Tibial nerve (tissue), 4 donors: ENCODE measurements at regions not wholly inside any gene's neighbourhood (a gene's known extent, or its start where the extent isn't known, plus 50 kb on each side); places are given as distances from the start of the nearest gene placed in this dataset.

Experiments used
- EP300 ChIP-seq, 2 donors: sonication (generic); formaldehyde crosslinking; IDR thresholded peaks; one replicate each; pipeline ENCODE4 v1.6.1; 2017; ENCODE audit warnings: antibody characterized with exemption in 2 of 2, mild to moderate bottlenecking in 1 of 2
- POLR2A ChIP-seq, 2 donors: fragments of 450-650 bp; IDR thresholded peaks; one replicate each; pipeline ENCODE4 v1.6.1; 2017; ENCODE audit warnings: antibody characterized with exemption in 2 of 2, mild to moderate bottlenecking in 2 of 2, moderate library complexity in 2 of 2
- TF ChIP-seq, protein P1 (sequence below), 5 experiments: fragments of 200-600 bp in 3 of 5; fragments of 450-650 bp in 2 of 5; sonication (generic) in 3 of 5; IDR thresholded peaks; one replicate each; pipeline ENCODE4 v1.5.1; 2016 to 2019; ENCODE audit warnings: antibody characterized with exemption in 5 of 5, mild to moderate bottlenecking in 3 of 5, moderate library complexity in 2 of 5

DNA sequence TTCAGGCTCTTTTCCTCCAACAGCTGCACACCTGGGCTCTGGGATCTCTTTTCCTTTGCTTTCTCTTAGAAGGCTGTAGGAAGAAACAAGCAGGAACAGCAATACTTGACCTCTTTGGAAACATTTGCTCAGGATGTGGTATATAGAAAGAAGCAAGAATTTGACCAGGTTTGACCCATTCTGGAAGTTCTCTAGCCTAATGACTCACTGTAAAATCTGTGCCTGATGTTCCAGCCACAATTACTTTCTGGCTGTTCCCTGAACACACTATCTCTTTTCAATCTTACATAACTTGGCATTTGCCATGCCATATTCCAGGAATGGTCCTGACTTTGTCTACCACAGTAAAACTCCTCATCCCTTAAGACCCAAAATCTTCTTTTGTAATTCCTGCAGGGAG is 419.9 kb upstream of the DAB1 start:
- TF ChIP-seq, protein P1, sequence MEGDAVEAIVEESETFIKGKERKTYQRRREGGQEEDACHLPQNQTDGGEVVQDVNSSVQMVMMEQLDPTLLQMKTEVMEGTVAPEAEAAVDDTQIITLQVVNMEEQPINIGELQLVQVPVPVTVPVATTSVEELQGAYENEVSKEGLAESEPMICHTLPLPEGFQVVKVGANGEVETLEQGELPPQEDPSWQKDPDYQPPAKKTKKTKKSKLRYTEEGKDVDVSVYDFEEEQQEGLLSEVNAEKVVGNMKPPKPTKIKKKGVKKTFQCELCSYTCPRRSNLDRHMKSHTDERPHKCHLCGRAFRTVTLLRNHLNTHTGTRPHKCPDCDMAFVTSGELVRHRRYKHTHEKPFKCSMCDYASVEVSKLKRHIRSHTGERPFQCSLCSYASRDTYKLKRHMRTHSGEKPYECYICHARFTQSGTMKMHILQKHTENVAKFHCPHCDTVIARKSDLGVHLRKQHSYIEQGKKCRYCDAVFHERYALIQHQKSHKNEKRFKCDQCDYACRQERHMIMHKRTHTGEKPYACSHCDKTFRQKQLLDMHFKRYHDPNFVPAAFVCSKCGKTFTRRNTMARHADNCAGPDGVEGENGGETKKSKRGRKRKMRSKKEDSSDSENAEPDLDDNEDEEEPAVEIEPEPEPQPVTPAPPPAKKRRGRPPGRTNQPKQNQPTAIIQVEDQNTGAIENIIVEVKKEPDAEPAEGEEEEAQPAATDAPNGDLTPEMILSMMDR (IDR thresholded peaks at IDR 0.05) = no peak
- TF ChIP-seq POLR2A (IDR thresholded peaks at IDR 0.05) (no peak), EP300 (IDR thresholded peaks at IDR 0.05) (no peak)
